Sigmoid colon (tissue), 3 donors: ENCODE measurements at regions not wholly inside any gene's neighbourhood (a gene's known extent, or its start where the extent isn't known, plus 50 kb on each side); places are given as distances from the start of the nearest gene placed in this dataset.

ENCODE experiments used
- POLR2A ChIP-seq, 2 donors: fragments of 450-650 bp; IDR thresholded peaks; one replicate each; pipeline ENCODE4 v1.6.1; 2016; ENCODE audit warnings: antibody characterized with exemption in 2 of 2, mild to moderate bottlenecking in 2 of 2, moderate library complexity in 2 of 2
- TF ChIP-seq, protein P1 (sequence below), 4 experiments: fragments of 450-650 bp in 3 of 4; fragments of 200-600 bp in 1 of 4; IDR thresholded peaks; one replicate each; pipeline ENCODE4 v1.5.1; 2016 to 2019; ENCODE audit warnings: antibody characterized with exemption in 4 of 4, mild to moderate bottlenecking in 3 of 4, moderate library complexity in 2 of 4

DNA sequence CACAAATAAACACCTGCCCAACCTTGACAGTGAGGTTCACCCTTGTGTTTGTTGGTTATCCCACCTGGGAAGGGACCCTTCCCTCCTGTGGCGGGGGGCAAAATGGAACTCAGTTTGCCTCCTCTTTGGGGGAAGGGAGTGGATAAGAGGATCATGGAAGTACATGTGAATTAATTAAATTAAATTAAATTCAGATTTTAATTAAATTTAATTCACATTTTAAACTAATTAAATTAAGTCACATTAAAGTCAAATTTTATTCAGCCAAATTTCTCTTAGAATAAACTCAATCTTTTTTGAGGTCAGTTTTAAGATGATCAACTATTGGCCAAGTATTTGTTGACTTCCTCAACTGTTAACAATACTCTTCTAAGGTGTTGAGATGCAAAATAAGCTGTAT, 252.4 kb upstream of the AJAP1 start:
- TF ChIP-seq POLR2A (IDR thresholded peaks at IDR 0.05): no peak
- TF ChIP-seq, protein P1, sequence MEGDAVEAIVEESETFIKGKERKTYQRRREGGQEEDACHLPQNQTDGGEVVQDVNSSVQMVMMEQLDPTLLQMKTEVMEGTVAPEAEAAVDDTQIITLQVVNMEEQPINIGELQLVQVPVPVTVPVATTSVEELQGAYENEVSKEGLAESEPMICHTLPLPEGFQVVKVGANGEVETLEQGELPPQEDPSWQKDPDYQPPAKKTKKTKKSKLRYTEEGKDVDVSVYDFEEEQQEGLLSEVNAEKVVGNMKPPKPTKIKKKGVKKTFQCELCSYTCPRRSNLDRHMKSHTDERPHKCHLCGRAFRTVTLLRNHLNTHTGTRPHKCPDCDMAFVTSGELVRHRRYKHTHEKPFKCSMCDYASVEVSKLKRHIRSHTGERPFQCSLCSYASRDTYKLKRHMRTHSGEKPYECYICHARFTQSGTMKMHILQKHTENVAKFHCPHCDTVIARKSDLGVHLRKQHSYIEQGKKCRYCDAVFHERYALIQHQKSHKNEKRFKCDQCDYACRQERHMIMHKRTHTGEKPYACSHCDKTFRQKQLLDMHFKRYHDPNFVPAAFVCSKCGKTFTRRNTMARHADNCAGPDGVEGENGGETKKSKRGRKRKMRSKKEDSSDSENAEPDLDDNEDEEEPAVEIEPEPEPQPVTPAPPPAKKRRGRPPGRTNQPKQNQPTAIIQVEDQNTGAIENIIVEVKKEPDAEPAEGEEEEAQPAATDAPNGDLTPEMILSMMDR (IDR thresholded peaks at IDR 0.05): no peak
